ENCODE measurements at regions not wholly inside any gene's neighbourhood (a gene's known extent, or its start where the extent isn't known, plus 50 kb on each side); places are given as distances from the start of the nearest gene placed in this dataset.

- Histone ChIP-seq H3K4me1 (no peaks in the 10 kb centered on the region), H3K9me3 (no peaks in the 10 kb centered on the region), H3K4me3 (replicated peaks in 1 of 3) (no peak overlapping the region), H3K27me3 (no peaks in the 10 kb centered on the region), H3K27ac (no peak overlapping the region), H3K36me3 (no peaks in the 10 kb centered on the region)
- intact Hi-C loops (cut with DNase I) = no loop called here
- no peak for DNase-seq
- TF ChIP-seq POLR2A (IDR thresholded peaks at IDR 0.05) (no peak), CTCF (IDR thresholded peaks at IDR 0.05) (no peak)
Observed at GRCh38 chr16:62661435-62661834, 625.2 kb upstream of the CDH8 start.

- intact Hi-C loops (cut with DNase I) = no loop called here
- Histone ChIP-seq H3K27me3 (no peaks in the 10 kb centered on the region), H3K9me3 (no peaks in the 10 kb centered on the region), H3K36me3 (no peaks in the 10 kb centered on the region), H3K27ac (no peak overlapping the region), H3K4me3 (replicated peaks in 1 of 3) (no peak overlapping the region), H3K4me1 (no peaks in the 10 kb centered on the region)
- no peak for TF ChIP-seq POLR2A (IDR thresholded peaks at IDR 0.05)
- no peak for TF ChIP-seq CTCF (IDR thresholded peaks at IDR 0.05)
- DNase-seq = no peak
Observed at GRCh38 chr16:62657116-62657515, 620.9 kb upstream of the CDH8 start.

GRCh38 chr16:62652441-62653120 is 616.3 kb upstream of the CDH8 start:
- Histone ChIP-seq H3K4me1 (no peaks in the 10 kb centered on the region), H3K4me3 (replicated peaks in 1 of 3) (no peak overlapping the region), H3K9me3 (no peaks in the 10 kb centered on the region), H3K27ac (no peak overlapping the region), H3K36me3 (no peaks in the 10 kb centered on the region), H3K27me3 (no peaks in the 10 kb centered on the region)
- no peak for DNase-seq
- TF ChIP-seq CTCF (IDR thresholded peaks at IDR 0.05) (no peak), POLR2A (IDR thresholded peaks at IDR 0.05) (no peak)
- intact Hi-C loops (cut with DNase I) = no loop called here
- 72 to 75% methylated on average over 3 of the region's 3 CpGs for WGBS, 2 donors

GRCh38 chr16:62648256-62648655 is 612.0 kb upstream of the CDH8 start:
- 80 to 93% methylated on average over 2 of the region's 2 CpGs for WGBS, 2 donors
- no peak overlapping the region for H3K4me3 ChIP-seq (replicated peaks in 1 of 3)
- H3K9me3 ChIP-seq = no peaks in the 10 kb centered on the region
- H3K36me3 ChIP-seq = no peaks in the 10 kb centered on the region
- no peaks in the 10 kb centered on the region for H3K27me3 ChIP-seq
- H3K4me1 ChIP-seq = no peaks in the 10 kb centered on the region
- TF ChIP-seq CTCF (IDR thresholded peaks at IDR 0.05) (no peak), POLR2A (IDR thresholded peaks at IDR 0.05) (no peak)
- H3K27ac ChIP-seq = no peak overlapping the region
- intact Hi-C loops (cut with DNase I) = no loop called here
- DNase-seq = no peak

- H3K27me3 ChIP-seq = no peaks in the 10 kb centered on the region
- no peaks in the 10 kb centered on the region for H3K36me3 ChIP-seq
- H3K9me3 ChIP-seq = no peaks in the 10 kb centered on the region
- no peaks in the 10 kb centered on the region for H3K4me1 ChIP-seq
- H3K4me3 ChIP-seq (replicated peaks in 1 of 3) = no peak overlapping the region
- intact Hi-C loops (cut with DNase I) = no loop called here
- 74 to 83% methylated on average over 10 of the region's 10 CpGs for WGBS, 2 donors
- no peak overlapping the region for H3K27ac ChIP-seq
- no peak for TF ChIP-seq CTCF (IDR thresholded peaks at IDR 0.05)
- TF ChIP-seq POLR2A (IDR thresholded peaks at IDR 0.05) = no peak
- no peak for DNase-seq
Observed at GRCh38 chr16:62644030-62644812, 608.0 kb upstream of the CDH8 start.

Data from thyroid gland (tissue), 4 donors.